Stomach (tissue), 4 donors: ENCODE measurements at regions not wholly inside any gene's neighbourhood (a gene's known extent, or its start where the extent isn't known, plus 50 kb on each side); places are given as distances from the start of the nearest gene placed in this dataset.

ENCODE experiments used
- EP300 ChIP-seq: sonication (generic); formaldehyde crosslinking; IDR thresholded peaks from one replicate; pipeline ENCODE4 v1.6.1; 2017; ENCODE audit warnings: antibody characterized with exemption
- TF ChIP-seq, protein P1 (sequence below), 7 experiments: fragments of 450-650 bp in 4 of 7; fragments of 200-600 bp in 3 of 7; sonication (generic) in 3 of 7; IDR thresholded peaks; one replicate each; pipeline ENCODE4 v1.5.1; 2016 to 2019; ENCODE audit warnings: antibody characterized with exemption in 7 of 7, control low read depth in 2 of 7, mild to moderate bottlenecking in 1 of 7

- TF ChIP-seq, protein P1, sequence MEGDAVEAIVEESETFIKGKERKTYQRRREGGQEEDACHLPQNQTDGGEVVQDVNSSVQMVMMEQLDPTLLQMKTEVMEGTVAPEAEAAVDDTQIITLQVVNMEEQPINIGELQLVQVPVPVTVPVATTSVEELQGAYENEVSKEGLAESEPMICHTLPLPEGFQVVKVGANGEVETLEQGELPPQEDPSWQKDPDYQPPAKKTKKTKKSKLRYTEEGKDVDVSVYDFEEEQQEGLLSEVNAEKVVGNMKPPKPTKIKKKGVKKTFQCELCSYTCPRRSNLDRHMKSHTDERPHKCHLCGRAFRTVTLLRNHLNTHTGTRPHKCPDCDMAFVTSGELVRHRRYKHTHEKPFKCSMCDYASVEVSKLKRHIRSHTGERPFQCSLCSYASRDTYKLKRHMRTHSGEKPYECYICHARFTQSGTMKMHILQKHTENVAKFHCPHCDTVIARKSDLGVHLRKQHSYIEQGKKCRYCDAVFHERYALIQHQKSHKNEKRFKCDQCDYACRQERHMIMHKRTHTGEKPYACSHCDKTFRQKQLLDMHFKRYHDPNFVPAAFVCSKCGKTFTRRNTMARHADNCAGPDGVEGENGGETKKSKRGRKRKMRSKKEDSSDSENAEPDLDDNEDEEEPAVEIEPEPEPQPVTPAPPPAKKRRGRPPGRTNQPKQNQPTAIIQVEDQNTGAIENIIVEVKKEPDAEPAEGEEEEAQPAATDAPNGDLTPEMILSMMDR (IDR thresholded peaks at IDR 0.05), result no peak
- no peak for TF ChIP-seq EP300
Measured at GRCh38 chr4:138538743-138539142, 296.6 kb upstream of the SLC7A11 start.
